Muscle layer of colon (tissue), 2 donors: ENCODE measurements at regions not wholly inside any gene's neighbourhood (a gene's known extent, or its start where the extent isn't known, plus 50 kb on each side); places are given as distances from the start of the nearest gene placed in this dataset.

ENCODE experiments used
- H3K27ac ChIP-seq: one replicate; pipeline ENCODE4 v1.7.0; 2013; ENCODE audit warnings: low read depth, mild to moderate bottlenecking, low read length, moderate library complexity
- H3K27me3 ChIP-seq, 2 donors: one replicate each; pipeline ENCODE4 v1.7.0; 2013; ENCODE audit warnings: low read length in 2 of 2, mild to moderate bottlenecking in 2 of 2; ENCODE audit not compliant: insufficient read depth in 2 of 2, control insufficient read depth in 1 of 2
- H3K36me3 ChIP-seq: one replicate; pipeline ENCODE4 v1.7.0; 2013; ENCODE audit warnings: mild to moderate bottlenecking, low read length; ENCODE audit not compliant: insufficient read depth
- H3K4me1 ChIP-seq: one replicate; pipeline ENCODE4 v1.7.0; 2013; ENCODE audit warnings: mild to moderate bottlenecking, low read length; ENCODE audit not compliant: insufficient read depth
- H3K4me3 ChIP-seq, 2 donors: one replicate each; pipeline ENCODE4 v1.7.0; 2013; ENCODE audit warnings: low read length in 2 of 2, low read depth in 1 of 2, mild to moderate bottlenecking in 1 of 2, moderate library complexity in 1 of 2
- H3K9ac ChIP-seq: one replicate; pipeline ENCODE4 v1.7.0; 2013; ENCODE audit warnings: low read length
- H3K9me3 ChIP-seq: one replicate; pipeline ENCODE4 v1.7.0; 2013; ENCODE audit warnings: mild to moderate bottlenecking, low read length
- donor health status: abdominal sarcoma.
- donor health status: Adenocarcinoma of cecum.

- no peaks in the 10 kb centered on the region for H3K4me1 ChIP-seq
- peaks cover 3% of the 10 kb centered on the region for H3K9me3 ChIP-seq
- no peaks in the 10 kb centered on the region for H3K27me3 ChIP-seq
- H3K4me3 ChIP-seq, result no peak overlapping the region
- no peak overlapping the region for H3K27ac ChIP-seq
- no peak overlapping the region for H3K9ac ChIP-seq
- H3K36me3 ChIP-seq, result no peaks in the 10 kb centered on the region
Measured at GRCh38 chr20:24064915-24065314, 76.3 kb upstream of the GGTLC1 start.

DNA sequence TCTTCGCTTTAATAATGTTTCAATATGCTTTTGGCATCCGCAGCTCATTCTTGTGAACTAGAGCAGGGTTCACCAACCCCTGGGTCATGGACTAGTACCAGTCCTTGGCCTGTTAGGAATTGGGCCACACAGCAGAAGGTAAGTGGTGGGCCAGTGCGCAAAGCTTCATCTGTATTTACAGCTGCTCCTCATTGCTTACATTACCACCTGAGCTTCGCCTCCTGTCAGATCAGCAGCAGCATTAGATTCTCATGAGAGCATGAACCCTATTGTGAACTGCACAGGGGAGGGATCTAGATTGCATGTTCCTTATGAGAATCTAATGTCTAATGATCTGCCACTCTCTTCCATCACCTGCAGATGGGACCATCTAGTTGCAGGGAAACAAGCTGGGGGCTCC lies 75.5 kb upstream of the GGTLC1 start:
- no peak overlapping the region for H3K4me3 ChIP-seq
- H3K9me3 ChIP-seq, result peaks cover 3% of the 10 kb centered on the region
- H3K27me3 ChIP-seq, result no peaks in the 10 kb centered on the region
- H3K9ac ChIP-seq, result no peak overlapping the region
- no peaks in the 10 kb centered on the region for H3K36me3 ChIP-seq
- H3K27ac ChIP-seq, result no peak overlapping the region
- H3K4me1 ChIP-seq, result no peaks in the 10 kb centered on the region

DNA sequence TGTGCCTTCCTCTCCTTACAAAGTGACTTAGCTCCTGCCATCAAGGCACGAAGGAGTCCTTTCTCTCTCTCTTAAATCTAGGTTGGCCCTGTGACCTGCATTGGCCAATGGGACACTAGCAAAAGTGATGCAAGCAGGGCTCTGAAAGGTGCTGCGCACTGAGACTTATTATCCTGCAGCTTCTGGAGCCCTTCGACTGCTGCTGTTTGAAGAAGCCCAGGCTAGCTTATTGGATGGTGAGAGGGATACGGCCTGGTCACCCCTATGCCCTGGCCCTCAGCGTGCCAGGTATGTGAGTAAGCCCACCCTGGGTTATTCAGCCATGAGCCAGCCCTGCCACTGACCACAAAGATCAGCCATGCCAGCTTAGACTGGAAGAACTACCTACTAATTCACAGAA lies 74.5 kb upstream of the GGTLC1 start:
- no peaks in the 10 kb centered on the region for H3K27me3 ChIP-seq
- H3K4me3 ChIP-seq, result no peak overlapping the region
- H3K27ac ChIP-seq, result no peak overlapping the region
- H3K4me1 ChIP-seq, result no peaks in the 10 kb centered on the region
- no peaks in the 10 kb centered on the region for H3K9me3 ChIP-seq
- no peaks in the 10 kb centered on the region for H3K36me3 ChIP-seq
- no peak overlapping the region for H3K9ac ChIP-seq

GRCh38 chr20:24060851-24061590 lies 72.4 kb upstream of the GGTLC1 start:
- Histone ChIP-seq H3K9me3 (no peaks in the 10 kb centered on the region), H3K36me3 (no peaks in the 10 kb centered on the region), H3K4me3 (no peak overlapping the region), H3K27me3 (no peaks in the 10 kb centered on the region), H3K4me1 (no peaks in the 10 kb centered on the region), H3K27ac (no peak overlapping the region), H3K9ac (no peak overlapping the region)

GRCh38 chr20:24059174-24059573 lies 70.6 kb upstream of the GGTLC1 start:
- Histone ChIP-seq H3K27me3 (no peaks in the 10 kb centered on the region), H3K9me3 (no peaks in the 10 kb centered on the region), H3K4me3 (no peak overlapping the region)

DNA sequence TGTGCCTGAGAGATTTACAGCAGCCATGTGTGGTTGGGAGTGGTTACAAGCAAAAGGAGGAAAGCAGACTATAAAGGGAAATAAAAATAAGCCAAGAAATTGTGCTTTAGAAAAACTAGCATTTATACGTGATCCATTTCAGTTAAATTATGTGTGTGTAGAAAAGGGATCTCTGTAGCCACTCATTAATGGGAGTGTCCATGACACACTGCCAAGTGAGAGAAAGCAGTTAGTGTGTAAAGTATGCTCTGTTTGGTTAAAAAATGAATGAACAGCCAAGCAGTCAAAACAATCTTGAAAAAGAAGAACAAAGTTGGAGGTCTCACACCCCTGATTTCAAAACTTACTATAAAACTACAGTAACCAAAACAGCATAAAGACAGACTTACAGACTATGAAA lies 67.9 kb upstream of the GGTLC1 start:
- Histone ChIP-seq H3K36me3 (no peaks in the 10 kb centered on the region), H3K4me3 (no peak overlapping the region), H3K4me1 (no peaks in the 10 kb centered on the region), H3K9me3 (no peaks in the 10 kb centered on the region), H3K9ac (no peak overlapping the region), H3K27ac (no peak overlapping the region), H3K27me3 (no peaks in the 10 kb centered on the region)

More at GRCh38 chr20:24059174-24059573, 70.6 kb upstream of the GGTLC1 start:
- no peaks in the 10 kb centered on the region for H3K4me1 ChIP-seq
- H3K9ac ChIP-seq, result no peak overlapping the region
- H3K27ac ChIP-seq, result no peak overlapping the region
- H3K36me3 ChIP-seq, result no peaks in the 10 kb centered on the region

DNA sequence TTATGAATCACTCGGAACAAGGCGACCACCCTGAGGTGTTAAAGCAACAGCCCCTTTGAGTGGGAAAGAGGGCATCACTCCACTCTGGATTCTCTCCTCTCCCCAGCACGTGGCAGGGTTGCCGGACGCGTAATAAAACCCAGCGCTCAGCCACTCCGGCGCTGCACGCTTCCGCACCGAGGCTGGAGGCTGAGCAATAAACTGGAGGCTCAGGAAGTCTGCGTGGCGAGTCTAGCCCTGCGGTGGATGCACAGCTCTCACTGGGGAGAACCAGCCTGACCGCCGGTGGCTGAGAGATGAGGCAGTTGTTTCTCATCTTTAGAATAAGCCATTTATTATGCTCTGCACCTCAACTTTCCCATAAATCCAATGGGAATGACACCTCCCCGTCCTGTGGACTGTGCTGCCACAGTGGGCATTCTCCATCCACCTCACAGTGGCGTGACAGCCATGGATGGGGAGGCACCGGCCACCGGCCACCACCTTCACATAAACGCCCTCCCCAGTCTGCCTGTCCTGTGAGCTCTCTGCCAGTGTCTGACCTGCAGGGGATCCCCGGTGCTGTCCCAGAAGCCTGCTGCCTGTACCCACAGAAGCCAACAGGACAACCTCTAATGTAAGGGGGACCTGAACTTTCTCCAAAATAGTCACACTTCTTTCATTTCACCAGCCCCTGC lies 64.2 kb upstream of the GGTLC1 start:
- Histone ChIP-seq H3K36me3 (no peaks in the 10 kb centered on the region), H3K27me3 (no peaks in the 10 kb centered on the region), H3K9me3 (no peaks in the 10 kb centered on the region), H3K27ac (no peak overlapping the region), H3K4me3 (no peak overlapping the region), H3K4me1 (no peaks in the 10 kb centered on the region), H3K9ac (no peak overlapping the region)

GRCh38 chr20:24051160-24051559 lies 62.6 kb upstream of the GGTLC1 start:
- H3K9ac ChIP-seq, result no peak overlapping the region
- H3K36me3 ChIP-seq, result no peaks in the 10 kb centered on the region
- no peak overlapping the region for H3K4me3 ChIP-seq
- no peaks in the 10 kb centered on the region for H3K9me3 ChIP-seq
- no peaks in the 10 kb centered on the region for H3K27me3 ChIP-seq
- no peak overlapping the region for H3K27ac ChIP-seq
- no peaks in the 10 kb centered on the region for H3K4me1 ChIP-seq

DNA sequence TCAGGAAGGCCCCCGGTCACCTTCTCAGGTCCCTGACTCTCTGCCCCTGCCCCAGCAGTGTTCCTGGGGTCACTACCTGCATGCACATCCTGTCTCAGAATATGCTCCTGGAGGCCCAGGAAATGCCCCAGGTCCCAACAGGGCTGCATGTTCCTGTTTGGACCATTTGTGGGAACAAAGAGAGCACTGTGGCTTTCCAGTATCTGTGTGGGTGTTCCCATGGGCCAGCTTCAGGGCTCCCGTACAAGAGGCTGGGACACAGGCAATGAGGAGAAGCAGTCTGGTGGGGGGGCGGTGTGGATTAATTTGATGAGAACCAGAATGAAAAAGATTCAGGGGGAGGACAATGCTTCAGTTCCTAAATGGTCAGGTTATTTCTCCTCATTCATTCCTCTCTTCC lies 61.5 kb upstream of the GGTLC1 start:
- H3K36me3 ChIP-seq, result no peaks in the 10 kb centered on the region
- no peak overlapping the region for H3K4me3 ChIP-seq
- no peaks in the 10 kb centered on the region for H3K9me3 ChIP-seq
- H3K27ac ChIP-seq, result no peak overlapping the region
- H3K9ac ChIP-seq, result no peak overlapping the region
- no peaks in the 10 kb centered on the region for H3K4me1 ChIP-seq
- H3K27me3 ChIP-seq, result no peaks in the 10 kb centered on the region

- Histone ChIP-seq H3K27me3 (no peaks in the 10 kb centered on the region), H3K4me3 (no peak overlapping the region), H3K4me1 (no peaks in the 10 kb centered on the region), H3K9ac (no peak overlapping the region), H3K36me3 (no peaks in the 10 kb centered on the region), H3K27ac (no peak overlapping the region), H3K9me3 (no peaks in the 10 kb centered on the region)
Measured at GRCh38 chr20:24049081-24049480, 60.5 kb upstream of the GGTLC1 start.

- Histone ChIP-seq H3K4me3 (no peak overlapping the region), H3K36me3 (no peaks in the 10 kb centered on the region), H3K27ac (no peak overlapping the region), H3K4me1 (no peaks in the 10 kb centered on the region), H3K9me3 (no peaks in the 10 kb centered on the region), H3K27me3 (no peaks in the 10 kb centered on the region), H3K9ac (no peak overlapping the region)
Measured at GRCh38 chr20:24048024-24048611, 59.5 kb upstream of the GGTLC1 start.
